Keratinocyte (primary cell): ENCODE measurements at regions not wholly inside any gene's neighbourhood (a gene's known extent, or its start where the extent isn't known, plus 50 kb on each side); places are given as distances from the start of the nearest gene placed in this dataset.

Experiments used
- CTCF ChIP-seq, 3 experiments: IDR thresholded peaks in 1 of 3; conservative IDR thresholded peaks in 1 of 3; optimal IDR thresholded peaks in 1 of 3; 2 replicates in 2 of 3; 3 replicates in 1 of 3; pipeline versions ENCODE3 to v1.5.1; 2011; ENCODE audit warnings: low read length in 3 of 3, mild to moderate bottlenecking in 3 of 3, moderate library complexity in 2 of 3, control low read depth in 1 of 3, inconsistent platforms in 1 of 3; ENCODE audit not compliant: insufficient read depth in 2 of 3; ENCODE audit errors: extremely low read depth in 1 of 3
- EZH2 ChIP-seq: IDR thresholded peaks from one replicate; pipeline ENCODE4 v1.6.1; 2012; ENCODE audit warnings: inconsistent platforms, mild to moderate bottlenecking, low read length, moderate library complexity

- TF ChIP-seq CTCF (optimal IDR thresholded peaks at IDR 0.05 in 1 of 3, IDR thresholded peaks at IDR 0.05 in 1 of 3, conservative IDR thresholded peaks at IDR 0.05 in 1 of 3; ENCODE audit: extremely low read depth in 1 of 3, insufficient read depth in 2 of 3, low read length in 3 of 3) (no peak), EZH2 (no peak)
Measured at GRCh38 chr6:144898741-144899140, 613.6 kb downstream of the UTRN start.
